Ovary (tissue), 3 donors: ENCODE measurements at regions not wholly inside any gene's neighbourhood (a gene's known extent, or its start where the extent isn't known, plus 50 kb on each side); places are given as distances from the start of the nearest gene placed in this dataset.

Source experiments
- EP300 ChIP-seq: sonication (generic); formaldehyde crosslinking; IDR thresholded peaks from one replicate; pipeline ENCODE4 v1.6.1; 2017; ENCODE audit warnings: antibody characterized with exemption
- POLR2A ChIP-seq: fragments of 450-650 bp; IDR thresholded peaks from one replicate; pipeline ENCODE4 v1.6.1; 2017; ENCODE audit warnings: antibody characterized with exemption, mild to moderate bottlenecking, moderate library complexity
- TF ChIP-seq, protein P1 (sequence below), 3 donors: fragments of 450-650 bp in 2 of 3; fragments of 200-600 bp in 1 of 3; IDR thresholded peaks; one replicate each; pipeline versions ENCODE4 v1.5.1 to v1.8.0; 2016 to 2022; ENCODE audit warnings: antibody characterized with exemption in 3 of 3, mild to moderate bottlenecking in 1 of 3
- donor health status: DM: no; HTN: no; CAD: no.

- TF ChIP-seq, protein P1, sequence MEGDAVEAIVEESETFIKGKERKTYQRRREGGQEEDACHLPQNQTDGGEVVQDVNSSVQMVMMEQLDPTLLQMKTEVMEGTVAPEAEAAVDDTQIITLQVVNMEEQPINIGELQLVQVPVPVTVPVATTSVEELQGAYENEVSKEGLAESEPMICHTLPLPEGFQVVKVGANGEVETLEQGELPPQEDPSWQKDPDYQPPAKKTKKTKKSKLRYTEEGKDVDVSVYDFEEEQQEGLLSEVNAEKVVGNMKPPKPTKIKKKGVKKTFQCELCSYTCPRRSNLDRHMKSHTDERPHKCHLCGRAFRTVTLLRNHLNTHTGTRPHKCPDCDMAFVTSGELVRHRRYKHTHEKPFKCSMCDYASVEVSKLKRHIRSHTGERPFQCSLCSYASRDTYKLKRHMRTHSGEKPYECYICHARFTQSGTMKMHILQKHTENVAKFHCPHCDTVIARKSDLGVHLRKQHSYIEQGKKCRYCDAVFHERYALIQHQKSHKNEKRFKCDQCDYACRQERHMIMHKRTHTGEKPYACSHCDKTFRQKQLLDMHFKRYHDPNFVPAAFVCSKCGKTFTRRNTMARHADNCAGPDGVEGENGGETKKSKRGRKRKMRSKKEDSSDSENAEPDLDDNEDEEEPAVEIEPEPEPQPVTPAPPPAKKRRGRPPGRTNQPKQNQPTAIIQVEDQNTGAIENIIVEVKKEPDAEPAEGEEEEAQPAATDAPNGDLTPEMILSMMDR (IDR thresholded peaks at IDR 0.05): no peak
- TF ChIP-seq POLR2A: no peak
- TF ChIP-seq EP300: no peak
These were observed 86.2 kb upstream of the CNKSR3 start for GRCh38 chr6:154596701-154597100.
